ENCODE measurements at regions not wholly inside any gene's neighbourhood (a gene's known extent, or its start where the extent isn't known, plus 50 kb on each side); places are given as distances from the start of the nearest gene placed in this dataset.

DNA sequence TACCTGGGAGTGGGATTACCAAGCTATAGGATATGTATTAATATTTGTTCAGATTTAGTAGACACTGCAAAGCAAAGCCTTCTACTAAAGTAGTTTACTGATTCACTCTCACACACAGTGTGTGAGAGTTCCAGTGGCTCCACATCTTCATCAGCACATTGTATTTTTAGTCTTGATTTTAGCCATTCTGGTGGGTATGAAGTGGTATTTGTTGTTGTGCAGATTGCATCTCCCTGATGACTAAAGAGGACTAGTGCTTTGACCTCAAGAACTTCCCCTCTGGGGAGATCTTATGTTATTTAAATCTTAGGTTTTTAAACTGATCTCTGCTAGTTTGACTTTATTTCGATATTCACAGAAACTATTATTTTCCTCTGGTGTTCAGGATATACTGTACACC is 479.7 kb upstream of the RGS6 start:
- DNase-seq: no peak
- ATAC-seq (ENCODE audit: insufficient read depth, low read depth): no peak
- H3K36me3 ChIP-seq (ENCODE audit: insufficient read depth, low read length): no peaks in the 10 kb centered on the region
- no peaks in the 10 kb centered on the region for H3K27me3 ChIP-seq (ENCODE audit: insufficient read depth, low read length, poor library complexity)
- H3K4me1 ChIP-seq (ENCODE audit: insufficient read depth, low read length): no peaks in the 10 kb centered on the region
- H3K27ac ChIP-seq (ENCODE audit: low read length): no peak overlapping the region
- H3K4me3 ChIP-seq (ENCODE audit: low read depth in 1 of 2, low read length in 2 of 2): no peak overlapping the region
- TF ChIP-seq, protein P1, sequence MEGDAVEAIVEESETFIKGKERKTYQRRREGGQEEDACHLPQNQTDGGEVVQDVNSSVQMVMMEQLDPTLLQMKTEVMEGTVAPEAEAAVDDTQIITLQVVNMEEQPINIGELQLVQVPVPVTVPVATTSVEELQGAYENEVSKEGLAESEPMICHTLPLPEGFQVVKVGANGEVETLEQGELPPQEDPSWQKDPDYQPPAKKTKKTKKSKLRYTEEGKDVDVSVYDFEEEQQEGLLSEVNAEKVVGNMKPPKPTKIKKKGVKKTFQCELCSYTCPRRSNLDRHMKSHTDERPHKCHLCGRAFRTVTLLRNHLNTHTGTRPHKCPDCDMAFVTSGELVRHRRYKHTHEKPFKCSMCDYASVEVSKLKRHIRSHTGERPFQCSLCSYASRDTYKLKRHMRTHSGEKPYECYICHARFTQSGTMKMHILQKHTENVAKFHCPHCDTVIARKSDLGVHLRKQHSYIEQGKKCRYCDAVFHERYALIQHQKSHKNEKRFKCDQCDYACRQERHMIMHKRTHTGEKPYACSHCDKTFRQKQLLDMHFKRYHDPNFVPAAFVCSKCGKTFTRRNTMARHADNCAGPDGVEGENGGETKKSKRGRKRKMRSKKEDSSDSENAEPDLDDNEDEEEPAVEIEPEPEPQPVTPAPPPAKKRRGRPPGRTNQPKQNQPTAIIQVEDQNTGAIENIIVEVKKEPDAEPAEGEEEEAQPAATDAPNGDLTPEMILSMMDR (IDR thresholded peaks at IDR 0.05; ENCODE audit: borderline replicate concordance, extremely low read depth, low read length, poor library complexity, severe bottlenecking): no peak
- TF ChIP-seq EZH2 (IDR thresholded peaks at IDR 0.05; ENCODE audit: borderline replicate concordance, low read depth, low read length, severe bottlenecking): no peak
- H3K79me2 ChIP-seq (ENCODE audit: insufficient read depth, low read length): peaks cover 4% of the 10 kb centered on the region; the same call in 1 of the 2 replicates
- no peak overlapping the region for H3K9ac ChIP-seq (ENCODE audit: low read depth, low read length)
- no peaks in the 10 kb centered on the region for H4K20me1 ChIP-seq (ENCODE audit: insufficient read depth, low read length)
- no peak overlapping the region for H2AFZ ChIP-seq (ENCODE audit: low read depth, low read length)
- no peaks in the 10 kb centered on the region for H3K9me3 ChIP-seq (ENCODE audit: insufficient read depth, low read length, severe bottlenecking)
- H3K4me2 ChIP-seq (ENCODE audit: insufficient read depth, low read length): no peak overlapping the region

DNA sequence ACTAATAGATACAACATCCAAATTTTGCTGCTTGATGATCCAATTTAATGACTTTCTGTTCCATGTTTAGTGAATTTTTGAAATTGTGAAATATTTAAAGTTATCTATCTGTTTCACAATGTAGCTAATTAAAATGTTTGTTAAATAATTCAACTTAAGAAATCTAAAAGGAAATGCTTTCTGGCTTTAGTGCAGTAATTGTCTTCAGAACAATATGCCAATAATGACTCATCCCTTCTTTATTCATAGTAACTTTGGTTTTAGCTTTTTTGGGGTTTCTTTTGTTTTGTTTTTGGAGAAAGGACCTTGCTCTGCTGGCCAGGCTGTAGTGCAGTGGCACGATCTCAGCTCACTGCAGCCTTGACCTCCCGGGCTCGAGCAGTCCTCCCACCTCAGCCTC is 479.2 kb upstream of the RGS6 start:
- DNase-seq: no peak
- Histone ChIP-seq H3K4me3 (ENCODE audit: low read depth in 1 of 2, low read length in 2 of 2) (no peak overlapping the region), H3K9me3 (ENCODE audit: insufficient read depth, low read length, severe bottlenecking) (no peaks in the 10 kb centered on the region), H4K20me1 (ENCODE audit: insufficient read depth, low read length) (no peaks in the 10 kb centered on the region), H3K4me1 (ENCODE audit: insufficient read depth, low read length) (no peaks in the 10 kb centered on the region), H3K27ac (ENCODE audit: low read length) (no peak overlapping the region), H3K36me3 (ENCODE audit: insufficient read depth, low read length) (no peaks in the 10 kb centered on the region), H3K27me3 (ENCODE audit: insufficient read depth, low read length, poor library complexity) (no peaks in the 10 kb centered on the region), H2AFZ (ENCODE audit: low read depth, low read length) (no peak overlapping the region), H3K4me2 (ENCODE audit: insufficient read depth, low read length) (no peak overlapping the region), H3K79me2 (ENCODE audit: insufficient read depth, low read length) (peaks cover 5% of the 10 kb centered on the region; the same call in 1 of the 2 replicates), H3K9ac (ENCODE audit: low read depth, low read length) (no peak overlapping the region)
- no peak for TF ChIP-seq EZH2 (IDR thresholded peaks at IDR 0.05; ENCODE audit: borderline replicate concordance, low read depth, low read length, severe bottlenecking)
- no peak for ATAC-seq (ENCODE audit: insufficient read depth, low read depth)

DNA sequence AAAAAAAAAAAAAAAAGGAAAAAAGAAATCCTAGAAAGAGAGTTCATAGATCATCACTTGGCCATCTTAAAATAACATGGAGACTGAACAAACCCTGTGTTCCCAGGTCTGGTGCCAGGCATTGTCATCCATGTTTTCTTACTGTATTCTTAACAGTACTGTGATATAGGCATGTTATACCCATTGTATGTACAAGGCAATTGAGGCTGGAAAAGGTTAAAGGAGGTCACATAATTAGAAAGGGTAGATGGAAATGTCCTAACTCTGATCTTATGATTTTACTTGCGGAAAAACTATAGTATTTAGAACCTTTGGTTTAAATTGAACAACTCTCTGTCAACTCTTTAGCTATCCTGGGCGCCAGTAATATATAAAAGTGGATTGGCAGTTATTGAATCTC is 478.2 kb upstream of the RGS6 start:
- Histone ChIP-seq H3K4me2 (ENCODE audit: insufficient read depth, low read length) (no peak overlapping the region), H2AFZ (ENCODE audit: low read depth, low read length) (no peak overlapping the region), H3K79me2 (ENCODE audit: insufficient read depth, low read length) (peaks cover 10% of the 10 kb centered on the region; the same call in 1 of the 2 replicates), H3K4me3 (ENCODE audit: low read depth in 1 of 2, low read length in 2 of 2) (no peak overlapping the region), H3K9me3 (ENCODE audit: insufficient read depth, low read length, severe bottlenecking) (no peaks in the 10 kb centered on the region), H3K4me1 (ENCODE audit: insufficient read depth, low read length) (no peaks in the 10 kb centered on the region), H4K20me1 (ENCODE audit: insufficient read depth, low read length) (no peaks in the 10 kb centered on the region), H3K36me3 (ENCODE audit: insufficient read depth, low read length) (no peaks in the 10 kb centered on the region), H3K27me3 (ENCODE audit: insufficient read depth, low read length, poor library complexity) (no peaks in the 10 kb centered on the region), H3K27ac (ENCODE audit: low read length) (no peak overlapping the region), H3K9ac (ENCODE audit: low read depth, low read length) (no peak overlapping the region)
- no peak for DNase-seq
- ATAC-seq (ENCODE audit: insufficient read depth, low read depth): no peak
- TF ChIP-seq, protein P1 (IDR thresholded peaks at IDR 0.05; ENCODE audit: borderline replicate concordance, extremely low read depth, low read length, poor library complexity, severe bottlenecking): no peak
- TF ChIP-seq EZH2 (IDR thresholded peaks at IDR 0.05; ENCODE audit: borderline replicate concordance, low read depth, low read length, severe bottlenecking): no peak

DNA sequence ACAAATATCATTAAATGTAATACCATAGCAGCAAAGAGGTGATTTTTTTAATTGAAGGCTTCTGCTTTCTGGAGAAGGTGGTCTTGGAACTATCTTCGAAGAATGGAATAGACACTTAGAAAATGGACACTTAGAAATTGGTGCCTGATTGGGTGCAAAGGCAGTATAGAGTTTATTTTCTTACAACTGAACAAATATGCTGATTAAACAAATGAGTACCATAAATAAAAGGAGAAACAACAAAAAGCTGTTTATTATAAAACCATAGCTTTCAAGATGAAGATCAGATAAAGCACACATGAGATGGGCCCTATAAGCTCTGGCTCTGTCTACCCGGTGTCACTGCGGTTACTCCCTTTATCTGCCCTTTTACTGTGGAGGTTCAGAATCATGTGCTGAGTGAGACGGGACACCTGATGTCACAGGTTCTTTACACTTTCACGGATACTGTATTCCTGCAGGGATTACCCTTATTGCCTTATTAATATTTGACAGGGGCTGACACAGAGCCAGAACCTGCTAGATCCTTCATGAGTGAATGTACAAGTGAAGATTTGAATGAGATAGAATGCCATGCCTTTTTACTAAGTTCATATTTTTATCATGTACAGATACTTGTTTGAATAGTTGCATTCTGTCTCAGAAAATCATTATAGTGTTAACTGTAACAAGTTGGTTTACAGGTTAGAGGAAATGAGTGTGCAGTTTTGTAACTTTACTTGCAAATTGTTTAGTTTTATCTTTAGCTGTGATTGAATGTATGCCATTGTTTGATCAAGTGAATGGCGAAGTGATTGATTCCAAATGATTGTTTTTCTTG is 477.5 kb upstream of the RGS6 start:
- no peak for TF ChIP-seq EZH2 (IDR thresholded peaks at IDR 0.05; ENCODE audit: borderline replicate concordance, low read depth, low read length, severe bottlenecking)
- TF ChIP-seq, protein P1 (IDR thresholded peaks at IDR 0.05; ENCODE audit: borderline replicate concordance, extremely low read depth, low read length, poor library complexity, severe bottlenecking): no peak
- H2AFZ ChIP-seq (ENCODE audit: low read depth, low read length): no peak overlapping the region
- no peak overlapping the region for H3K4me2 ChIP-seq (ENCODE audit: insufficient read depth, low read length)
- peaks cover 10% of the 10 kb centered on the region; the same call in 1 of the 2 replicates for H3K79me2 ChIP-seq (ENCODE audit: insufficient read depth, low read length)
- H3K4me3 ChIP-seq (ENCODE audit: low read depth in 1 of 2, low read length in 2 of 2): no peak overlapping the region
- no peak for ATAC-seq (ENCODE audit: insufficient read depth, low read depth)
- no peaks in the 10 kb centered on the region for H3K27me3 ChIP-seq (ENCODE audit: insufficient read depth, low read length, poor library complexity)
- H3K9me3 ChIP-seq (ENCODE audit: insufficient read depth, low read length, severe bottlenecking): no peaks in the 10 kb centered on the region
- H3K9ac ChIP-seq (ENCODE audit: low read depth, low read length): no peak overlapping the region
- no peaks in the 10 kb centered on the region for H3K4me1 ChIP-seq (ENCODE audit: insufficient read depth, low read length)
- no peak overlapping the region for H3K27ac ChIP-seq (ENCODE audit: low read length)
- no peaks in the 10 kb centered on the region for H3K36me3 ChIP-seq (ENCODE audit: insufficient read depth, low read length)
- DNase-seq: no peak
- no peaks in the 10 kb centered on the region for H4K20me1 ChIP-seq (ENCODE audit: insufficient read depth, low read length)

Measured in DND-41 (cell line).